ENCODE measurements at regions not wholly inside any gene's neighbourhood (a gene's known extent, or its start where the extent isn't known, plus 50 kb on each side); places are given as distances from the start of the nearest gene placed in this dataset.

GRCh38 chrX:15191830-15192229 is 78.1 kb downstream of the ASB9 start:
- no peak for DNase-seq
- intact Hi-C loops (cut with DNase I) = no loop called here
- no peak for ATAC-seq
- Histone ChIP-seq H3K4me1 (no peaks in the 10 kb centered on the region), H3K9me3 (no peaks in the 10 kb centered on the region), H3K27me3 (no peaks in the 10 kb centered on the region), H3K4me3 (no peak overlapping the region), H3K27ac (no peak overlapping the region), H3K36me3 (replicated peaks in 1 of 2; ENCODE audit: insufficient read depth in 1 of 2, low read depth in 2 of 2) (no peaks in the 10 kb centered on the region)
- WGBS, 2 donors = 88 to 100% methylated on average over 1 of the region's 1 CpG
- no peak for TF ChIP-seq POLR2A (IDR thresholded peaks at IDR 0.05)

GRCh38 chrX:15188039-15188438 is 81.8 kb downstream of the ASB9 start:
- Histone ChIP-seq H3K36me3 (replicated peaks in 1 of 2; ENCODE audit: insufficient read depth in 1 of 2, low read depth in 2 of 2) (no peaks in the 10 kb centered on the region), H3K4me3 (no peak overlapping the region), H3K9me3 (no peaks in the 10 kb centered on the region), H3K27me3 (no peaks in the 10 kb centered on the region), H3K27ac (no peak overlapping the region), H3K4me1 (no peaks in the 10 kb centered on the region)
- TF ChIP-seq POLR2A (IDR thresholded peaks at IDR 0.05) = no peak
- TF ChIP-seq, protein P1, sequence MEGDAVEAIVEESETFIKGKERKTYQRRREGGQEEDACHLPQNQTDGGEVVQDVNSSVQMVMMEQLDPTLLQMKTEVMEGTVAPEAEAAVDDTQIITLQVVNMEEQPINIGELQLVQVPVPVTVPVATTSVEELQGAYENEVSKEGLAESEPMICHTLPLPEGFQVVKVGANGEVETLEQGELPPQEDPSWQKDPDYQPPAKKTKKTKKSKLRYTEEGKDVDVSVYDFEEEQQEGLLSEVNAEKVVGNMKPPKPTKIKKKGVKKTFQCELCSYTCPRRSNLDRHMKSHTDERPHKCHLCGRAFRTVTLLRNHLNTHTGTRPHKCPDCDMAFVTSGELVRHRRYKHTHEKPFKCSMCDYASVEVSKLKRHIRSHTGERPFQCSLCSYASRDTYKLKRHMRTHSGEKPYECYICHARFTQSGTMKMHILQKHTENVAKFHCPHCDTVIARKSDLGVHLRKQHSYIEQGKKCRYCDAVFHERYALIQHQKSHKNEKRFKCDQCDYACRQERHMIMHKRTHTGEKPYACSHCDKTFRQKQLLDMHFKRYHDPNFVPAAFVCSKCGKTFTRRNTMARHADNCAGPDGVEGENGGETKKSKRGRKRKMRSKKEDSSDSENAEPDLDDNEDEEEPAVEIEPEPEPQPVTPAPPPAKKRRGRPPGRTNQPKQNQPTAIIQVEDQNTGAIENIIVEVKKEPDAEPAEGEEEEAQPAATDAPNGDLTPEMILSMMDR (IDR thresholded peaks at IDR 0.05) = no peak
- WGBS, 2 donors = 75 to 100% methylated on average over 1 of the region's 1 CpG
- intact Hi-C loops (cut with DNase I) = no loop called here
- ATAC-seq (no peak), DNase-seq (no peak)

GRCh38 chrX:15177316-15177715 is 92.6 kb downstream of the ASB9 start:
- no peaks in the 10 kb centered on the region for H3K27me3 ChIP-seq
- no peaks in the 10 kb centered on the region for H3K9me3 ChIP-seq
- H3K4me3 ChIP-seq = no peak overlapping the region
- WGBS, 2 donors = 85 to 96% methylated on average over 3 of the region's 3 CpGs
- no peaks in the 10 kb centered on the region for H3K4me1 ChIP-seq
- TF ChIP-seq POLR2A (IDR thresholded peaks at IDR 0.05) = no peak
- TF ChIP-seq, protein P1 (IDR thresholded peaks at IDR 0.05) = no peak
- no peaks in the 10 kb centered on the region for H3K36me3 ChIP-seq (replicated peaks in 1 of 2; ENCODE audit: insufficient read depth in 1 of 2, low read depth in 2 of 2)
- ATAC-seq = no peak
- DNase-seq = no peak
- H3K27ac ChIP-seq = no peak overlapping the region
- intact Hi-C loops (cut with DNase I) = no loop called here

DNA sequence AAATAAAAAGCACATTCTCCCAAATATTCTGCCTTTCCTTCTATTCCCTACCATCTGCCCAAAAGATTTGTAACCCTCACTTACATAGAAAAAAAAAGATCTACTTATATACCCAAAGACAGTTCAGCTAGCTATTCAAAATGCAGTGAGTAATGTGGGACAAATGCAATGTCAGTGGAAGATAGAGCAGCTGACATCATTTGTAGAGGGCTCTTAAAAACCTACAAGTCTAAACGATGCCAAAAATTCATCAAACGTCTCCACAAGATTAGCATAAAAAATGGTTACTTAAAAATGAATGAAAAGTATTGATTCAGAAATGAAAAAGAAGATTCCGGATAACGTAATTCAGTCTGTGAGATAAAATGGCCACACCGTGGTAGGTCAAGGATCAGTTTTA is 96.5 kb downstream of the ASB9 start:
- Histone ChIP-seq H3K27me3 (no peaks in the 10 kb centered on the region), H3K9me3 (no peaks in the 10 kb centered on the region), H3K36me3 (replicated peaks in 1 of 2; ENCODE audit: insufficient read depth in 1 of 2, low read depth in 2 of 2) (no peaks in the 10 kb centered on the region), H3K4me3 (no peak overlapping the region), H3K4me1 (no peaks in the 10 kb centered on the region), H3K27ac (no peak overlapping the region)
- intact Hi-C loops (cut with DNase I) = no loop called here
- ATAC-seq (no peak), DNase-seq (no peak)
- WGBS, 2 donors = 73 to 74% methylated on average over 5 of the region's 5 CpGs
- TF ChIP-seq, protein P1 (IDR thresholded peaks at IDR 0.05) = no peak
- TF ChIP-seq POLR2A (IDR thresholded peaks at IDR 0.05) = no peak

DNA sequence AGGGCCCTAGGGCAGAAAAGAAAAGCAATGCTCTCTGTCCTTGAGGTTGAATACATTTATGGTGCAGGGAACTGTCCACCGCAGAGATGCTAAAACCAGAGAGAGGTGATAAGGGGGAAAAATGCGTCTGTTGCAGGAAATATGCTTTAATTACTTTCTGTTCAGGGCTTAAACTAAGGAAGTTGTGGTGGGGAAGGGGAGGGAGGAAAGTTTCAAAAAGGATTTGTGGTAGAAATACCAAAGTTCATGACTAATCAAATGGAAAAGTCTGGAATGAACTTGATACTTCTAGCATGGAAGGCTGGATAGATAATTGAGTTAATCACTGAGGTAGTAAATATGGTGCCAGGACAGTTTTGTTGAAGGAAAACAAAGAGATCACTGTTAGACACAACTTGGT is 99.0 kb downstream of the ASB9 start:
- H3K27me3 ChIP-seq = no peaks in the 10 kb centered on the region
- no peaks in the 10 kb centered on the region for H3K4me1 ChIP-seq
- ATAC-seq (no peak), DNase-seq (no peak)
- H3K27ac ChIP-seq = no peak overlapping the region
- TF ChIP-seq POLR2A (IDR thresholded peaks at IDR 0.05) = no peak
- TF ChIP-seq, protein P1 (IDR thresholded peaks at IDR 0.05) = no peak
- no peaks in the 10 kb centered on the region for H3K9me3 ChIP-seq
- 39 to 58% methylated on average over 2 of the region's 2 CpGs for WGBS, 2 donors
- no peaks in the 10 kb centered on the region for H3K36me3 ChIP-seq (replicated peaks in 1 of 2; ENCODE audit: insufficient read depth in 1 of 2, low read depth in 2 of 2)
- H3K4me3 ChIP-seq = no peak overlapping the region
- intact Hi-C loops (cut with DNase I) = no loop called here

Data from body of pancreas (tissue), 4 donors.